ENCODE measurements at regions not wholly inside any gene's neighbourhood (a gene's known extent, or its start where the extent isn't known, plus 50 kb on each side); places are given as distances from the start of the nearest gene placed in this dataset.

- Histone ChIP-seq H3K18ac (ENCODE audit: insufficient read length, low read depth, low read length) (no peak overlapping the region), H3K9ac (ENCODE audit: extremely low read depth, insufficient read length, low read length) (no peak overlapping the region), H3K56ac (ENCODE audit: insufficient read length, low read depth, low read length) (no peak overlapping the region), H2BK12ac (ENCODE audit: insufficient read length, low read depth, low read length) (no peak overlapping the region), H2BK20ac (ENCODE audit: low read depth, low read length, poor library complexity, severe bottlenecking) (no peak overlapping the region), H2BK15ac (ENCODE audit: low read depth, low read length) (no peak overlapping the region), H4K8ac (replicated peaks; ENCODE audit: insufficient read length, low read depth, low read length) (no peak overlapping the region), H3K27me3 (ENCODE audit: insufficient read depth, low read length) (no peaks in the 10 kb centered on the region), H2AK5ac (ENCODE audit: insufficient read length, low read length) (no peak overlapping the region), H3T11ph (ENCODE audit: low read length) (no peak overlapping the region), H3K23me2 (ENCODE audit: insufficient read length, low read depth, low read length, poor library complexity, severe bottlenecking) (no peaks in the 10 kb centered on the region), H3K4ac (ENCODE audit: low read depth, low read length) (no peak overlapping the region), H4K91ac (ENCODE audit: insufficient read length, low read depth, low read length) (no peak overlapping the region), H3K4me1 (ENCODE audit: insufficient read depth, low read length) (no peaks in the 10 kb centered on the region), H4K5ac (ENCODE audit: insufficient read length, low read depth, low read length) (no peak overlapping the region), H3K9me3 (ENCODE audit: control insufficient read depth, low read depth, low read length) (no peaks in the 10 kb centered on the region), H3K14ac (ENCODE audit: insufficient read depth, low read length) (no peak overlapping the region), H2BK5ac (ENCODE audit: insufficient read length, low read length) (no peak overlapping the region), H2AFZ (ENCODE audit: low read length) (no peak overlapping the region), H3K23ac (ENCODE audit: insufficient read length, low read depth, low read length) (no peak overlapping the region), H3K4me2 (ENCODE audit: insufficient read depth, insufficient read length, low read length) (no peak overlapping the region), H2BK120ac (ENCODE audit: low read depth, low read length, poor library complexity, severe bottlenecking) (no peak overlapping the region), H3K79me2 (ENCODE audit: insufficient read depth, low read length) (no peaks in the 10 kb centered on the region; the same call in 1 of the 2 replicates), H3K27ac (ENCODE audit: insufficient read length, low read depth, low read length) (no peak overlapping the region), H4K20me1 (ENCODE audit: control insufficient read depth, insufficient read depth, insufficient read length) (no peaks in the 10 kb centered on the region), H3K79me1 (ENCODE audit: insufficient read depth, low read depth, low read length, poor library complexity, severe bottlenecking) (no peaks in the 10 kb centered on the region)
- no CpG with 5 or more reads among the region's 3 CpGs for WGBS (ENCODE audit: extremely low coverage, insufficient read length, low lambda C conversion rate)
- DNase-seq, result no peak
- Mint-ChIP-seq H3K36me3 (ENCODE audit: insufficient read depth in 1 of 3, low read depth in 3 of 3) (peaks cover 12 to 19% (median 16%) of the 10 kb centered on the region in 3 experiments), H3K27ac (peak overlapping the region in 1 of 3 experiments; percentile 13; a peak in 1 of 7 replicates), H3K9me3 (peaks cover 11% of the 10 kb centered on the region in 2 experiments), H3K27me3 (ENCODE audit: low read depth) (no peaks in the 10 kb centered on the region; the same call in 1 of the 2 replicates), H3K4me3 (no peak overlapping the region), H3K4me1 (peaks cover 5 to 16% of the 10 kb centered on the region in 2 experiments; a peak in 3 of 4 replicates)
- no peak for TF ChIP-seq CTCF (conservative IDR thresholded peaks at IDR 0.05)
These were observed 76.8 kb upstream of the CIBAR2 start for GRCh38 chr16:85188822-85189672.

Measured in H9 (cell line).